KMS-11 (cell line): ENCODE measurements at regions not wholly inside any gene's neighbourhood (a gene's known extent, or its start where the extent isn't known, plus 50 kb on each side); places are given as distances from the start of the nearest gene placed in this dataset.

ENCODE experiments used
- H2AFZ ChIP-seq: fragments of 200-600 bp; sonication (generic); 2 replicates; pipeline ENCODE4 v1.6.1; 2016; ENCODE audit warnings: antibody characterized with exemption, mixed run types, low read depth
- H3K27ac ChIP-seq: fragments of 200-600 bp; sonication (generic); 2 replicates; pipeline ENCODE4 v1.6.1; 2016; ENCODE audit warnings: mild to moderate bottlenecking, mixed run types
- H3K27me3 ChIP-seq: fragments of 200-600 bp; sonication (generic); 2 replicates; pipeline ENCODE4 v1.6.1; 2017; ENCODE audit warnings: mild to moderate bottlenecking, low read depth, mixed run types, moderate library complexity; ENCODE audit not compliant: insufficient read depth
- H3K36me3 ChIP-seq: fragments of 200-600 bp; sonication (generic); 2 replicates; pipeline ENCODE4 v1.6.1; 2017; ENCODE audit warnings: mild to moderate bottlenecking, mixed run types; ENCODE audit not compliant: insufficient read depth
- H3K4me1 ChIP-seq: fragments of 200-600 bp; sonication (generic); 2 replicates; pipeline ENCODE4 v1.6.1; 2016; ENCODE audit warnings: mild to moderate bottlenecking, low read depth, mixed run types; ENCODE audit not compliant: poor library complexity, severe bottlenecking
- H3K4me2 ChIP-seq: fragments of 200-600 bp; sonication (generic); 2 replicates; pipeline ENCODE4 v1.7.0; 2016; ENCODE audit warnings: mild to moderate bottlenecking, mixed run types
- H3K4me3 ChIP-seq: fragments of 200-600 bp; sonication (generic); IDR thresholded peaks from 2 replicates; pipeline ENCODE4 v1.6.1; 2017; ENCODE audit warnings: low read depth, low read length, mixed read lengths; ENCODE audit not compliant: insufficient read depth
- H3K79me2 ChIP-seq: fragments of 200-600 bp; sonication (generic); 2 replicates; pipeline ENCODE4 v1.6.1; 2016; ENCODE audit warnings: low read depth, mixed run types; ENCODE audit not compliant: insufficient read depth
- H3K9ac ChIP-seq: fragments of 200-600 bp; sonication (generic); 2 replicates; pipeline ENCODE4 v1.6.1; 2016; ENCODE audit warnings: mild to moderate bottlenecking, mixed run types
- H4K20me1 ChIP-seq: fragments of 200-600 bp; sonication (generic); 2 replicates; pipeline ENCODE4 v1.6.1; 2016; ENCODE audit warnings: mild to moderate bottlenecking, mixed run types; ENCODE audit not compliant: insufficient read depth
- TF ChIP-seq, protein P1 (sequence below): fragments of 200-600 bp; sonication (generic); conservative IDR thresholded peaks from 2 replicates; pipeline ENCODE4 v1.6.1; 2017; ENCODE audit warnings: low read depth, mild to moderate bottlenecking, antibody characterized with exemption, low read length, moderate library complexity, mixed read lengths

DNA sequence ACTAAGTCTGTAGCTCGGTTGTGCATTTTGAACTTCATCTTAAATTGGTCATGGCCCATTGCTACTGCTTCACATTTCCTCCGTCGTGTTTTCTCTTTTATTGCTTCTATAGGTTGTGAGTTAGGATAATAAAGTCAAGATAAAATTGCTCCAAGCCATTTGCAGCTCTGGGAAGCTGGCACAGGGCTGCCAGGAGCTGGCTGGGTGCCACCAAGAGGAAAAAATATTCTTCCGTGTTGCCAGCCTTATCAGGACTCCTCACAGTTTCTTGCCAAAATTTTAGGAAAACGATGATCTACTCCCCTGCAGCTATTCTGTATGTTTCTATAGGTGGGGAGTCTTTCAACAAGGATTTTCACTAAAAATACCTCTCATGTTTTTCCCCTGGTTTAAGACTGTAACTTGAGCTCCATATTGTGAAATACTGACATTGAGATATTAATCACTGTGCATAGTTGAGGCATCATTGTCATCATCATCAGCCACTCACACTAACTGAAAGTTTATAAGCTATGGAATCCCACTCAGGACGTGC is 55.4 kb upstream of the PIAS1 start:
- no peak overlapping the region for H3K4me3 ChIP-seq
- TF ChIP-seq, protein P1, sequence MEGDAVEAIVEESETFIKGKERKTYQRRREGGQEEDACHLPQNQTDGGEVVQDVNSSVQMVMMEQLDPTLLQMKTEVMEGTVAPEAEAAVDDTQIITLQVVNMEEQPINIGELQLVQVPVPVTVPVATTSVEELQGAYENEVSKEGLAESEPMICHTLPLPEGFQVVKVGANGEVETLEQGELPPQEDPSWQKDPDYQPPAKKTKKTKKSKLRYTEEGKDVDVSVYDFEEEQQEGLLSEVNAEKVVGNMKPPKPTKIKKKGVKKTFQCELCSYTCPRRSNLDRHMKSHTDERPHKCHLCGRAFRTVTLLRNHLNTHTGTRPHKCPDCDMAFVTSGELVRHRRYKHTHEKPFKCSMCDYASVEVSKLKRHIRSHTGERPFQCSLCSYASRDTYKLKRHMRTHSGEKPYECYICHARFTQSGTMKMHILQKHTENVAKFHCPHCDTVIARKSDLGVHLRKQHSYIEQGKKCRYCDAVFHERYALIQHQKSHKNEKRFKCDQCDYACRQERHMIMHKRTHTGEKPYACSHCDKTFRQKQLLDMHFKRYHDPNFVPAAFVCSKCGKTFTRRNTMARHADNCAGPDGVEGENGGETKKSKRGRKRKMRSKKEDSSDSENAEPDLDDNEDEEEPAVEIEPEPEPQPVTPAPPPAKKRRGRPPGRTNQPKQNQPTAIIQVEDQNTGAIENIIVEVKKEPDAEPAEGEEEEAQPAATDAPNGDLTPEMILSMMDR, result no peak
- no peak overlapping the region for H3K27ac ChIP-seq

DNA sequence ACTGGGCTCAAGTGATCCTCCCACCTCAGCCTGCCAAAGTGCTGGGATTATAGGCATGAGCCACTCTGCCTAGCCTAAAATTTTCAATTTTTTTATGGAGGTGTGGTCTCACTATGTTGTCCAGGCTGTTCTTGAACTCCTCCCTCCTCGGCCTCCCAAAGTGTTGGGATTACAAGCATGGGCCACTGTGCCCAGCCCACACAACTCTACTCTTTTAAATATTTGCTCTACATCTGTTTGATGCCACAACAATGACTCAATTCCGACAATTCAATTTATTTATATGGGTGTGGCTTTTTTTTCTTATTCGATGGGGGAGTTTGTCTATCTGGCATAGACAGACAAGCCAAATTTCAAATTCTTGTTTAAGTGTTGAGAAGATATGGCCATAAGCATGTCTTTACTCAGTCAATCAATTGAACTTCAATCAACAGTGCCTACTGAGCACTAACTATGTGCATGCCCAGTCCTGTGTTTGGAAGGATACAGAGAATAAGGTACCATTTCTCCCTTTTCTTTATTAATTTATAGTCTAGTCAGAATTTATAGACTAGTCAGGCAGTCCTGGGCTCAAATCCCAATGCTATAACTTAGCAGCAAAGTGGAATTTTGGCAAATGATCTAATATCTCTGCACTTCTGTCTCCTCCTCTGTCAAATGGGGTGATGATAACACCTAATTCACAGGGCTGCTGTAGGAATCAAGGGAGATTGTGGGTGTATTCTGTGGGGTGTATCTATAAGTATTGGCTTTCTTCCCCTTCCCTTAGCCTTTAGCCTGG is 54.6 kb upstream of the PIAS1 start:
- Histone ChIP-seq H3K4me1 (no peaks in the 10 kb centered on the region), H3K27me3 (no peaks in the 10 kb centered on the region), H3K4me2 (no peak overlapping the region), H3K27ac (no peak overlapping the region), H2AFZ (no peak overlapping the region), H3K4me3 (no peak overlapping the region), H3K9ac (no peak overlapping the region), H3K36me3 (no peaks in the 10 kb centered on the region), H4K20me1 (no peaks in the 10 kb centered on the region), H3K79me2 (no peaks in the 10 kb centered on the region)
- TF ChIP-seq, protein P1, result no peak

More for the DNA sequence above, 55.4 kb upstream of the PIAS1 start:
- Histone ChIP-seq H3K27me3 (no peaks in the 10 kb centered on the region), H3K4me1 (no peaks in the 10 kb centered on the region), H3K9ac (no peak overlapping the region), H3K36me3 (no peaks in the 10 kb centered on the region), H2AFZ (no peak overlapping the region), H4K20me1 (no peaks in the 10 kb centered on the region), H3K4me2 (no peak overlapping the region), H3K79me2 (no peaks in the 10 kb centered on the region)

GRCh38 chr15:68000754-68001153 is 53.4 kb upstream of the PIAS1 start:
- TF ChIP-seq, protein P1, result no peak
- Histone ChIP-seq H3K27me3 (no peaks in the 10 kb centered on the region), H3K36me3 (no peaks in the 10 kb centered on the region), H4K20me1 (no peaks in the 10 kb centered on the region), H3K27ac (no peak overlapping the region), H3K4me3 (no peak overlapping the region), H3K4me2 (no peak overlapping the region), H3K79me2 (no peaks in the 10 kb centered on the region), H2AFZ (no peak overlapping the region), H3K9ac (no peak overlapping the region), H3K4me1 (no peaks in the 10 kb centered on the region)

- Histone ChIP-seq H2AFZ (no peak overlapping the region), H3K4me1 (no peaks in the 10 kb centered on the region), H3K4me2 (no peak overlapping the region), H3K36me3 (no peaks in the 10 kb centered on the region), H3K27ac (no peak overlapping the region), H4K20me1 (no peaks in the 10 kb centered on the region), H3K27me3 (no peaks in the 10 kb centered on the region), H3K4me3 (no peak overlapping the region), H3K79me2 (no peaks in the 10 kb centered on the region), H3K9ac (no peak overlapping the region)
- TF ChIP-seq, protein P1, result no peak
Measured at GRCh38 chr15:68001811-68002210, 52.3 kb upstream of the PIAS1 start.
